ENCODE measurements at regions not wholly inside any gene's neighbourhood (a gene's known extent, or its start where the extent isn't known, plus 50 kb on each side); places are given as distances from the start of the nearest gene placed in this dataset.
A peak's percentile ranks its signal among the peaks of the same experiment; 100 is the strongest.
"Not testable (repeated sequence)": the region's sequence is repeated elsewhere in the genome, so short reads cannot be mapped to it uniquely, and the experiment has no call there.

GRCh38 chr17:15831182-15831581, 99.1 kb downstream of the TBC1D26 start:
- H3K36me3 ChIP-seq (ENCODE audit: control insufficient read depth in 2 of 2, insufficient read depth in 2 of 2, low read length in 1 of 2); RAD21 ChIA-PET (ENCODE audit: unreplicated experiment); H3K79me2 ChIP-seq (ENCODE audit: control insufficient read depth, insufficient read depth, low read length); H2AFZ ChIP-seq (ENCODE audit: control insufficient read depth, low read depth, low read length); H3K27me3 ChIP-seq (replicated peaks in 1 of 2; ENCODE audit: control insufficient read depth in 2 of 2, insufficient read depth in 2 of 2, low read length in 1 of 2); H3K9ac ChIP-seq (ENCODE audit: control insufficient read depth, insufficient read depth, low read length); H3K9me3 ChIP-seq (replicated peaks; ENCODE audit: control insufficient read depth, insufficient read depth, low read length); POLR2A ChIA-PET; H3K4me3 ChIP-seq; BruUV-seq (replicated peaks); H4K20me1 ChIP-seq (ENCODE audit: control insufficient read depth, insufficient read depth); in situ Hi-C loops (cut with MboI): not testable (repeated sequence)
- peak overlapping the region; percentile 82 for H3K4me2 ChIP-seq (ENCODE audit: control insufficient read depth, insufficient read depth)
- peaks cover 13% of the 10 kb centered on the region for H3K4me1 ChIP-seq (ENCODE audit: control insufficient read depth, insufficient read depth, low read length)
- CTCF ChIA-PET: interaction anchor here (1.3 kb wide), 1 partner anchor 167 kb away, joined by 5 read pairs; no protein-coding TSS in a partner anchor
- peak; percentile 90 for DNase-seq (ENCODE audit: low read depth, low spot score)
- 0% methylated on average over 6 of the region's 6 CpGs for WGBS (ENCODE audit: insufficient coverage, insufficient replicate concordance, low lambda C conversion rate, missing lambda C conversion rate)
- FAIRE-seq: peak; percentile 83
- H3K27ac ChIP-seq (ENCODE audit: control insufficient read depth, insufficient read depth): peak overlapping the region; percentile 61
- intact Hi-C loops (cut with micrococcal nuclease; ENCODE audit: unreplicated experiment): loop anchor here (1.0 kb wide), 1 partner anchor 128 kb away; no protein-coding TSS in a partner anchor
- SMC1A ChIA-PET (ENCODE audit: uncharacterized antibody, unreplicated experiment): interaction anchor here (1.4 kb wide), 1 partner anchor 163 kb away, joined by 3 read pairs; no protein-coding TSS in a partner anchor
- ATAC-seq: peak; percentile 92
- TF ChIP-seq IKZF2 (IDR thresholded peaks at IDR 0.05) (peak; percentile 73 to 89), RUNX3 (IDR thresholded peaks at IDR 0.05; ENCODE audit: low read length) (peak; percentile 93), EP300 (IDR thresholded peaks at IDR 0.05; ENCODE audit: borderline replicate concordance in 1 of 2, control insufficient read depth in 1 of 2, low read depth in 2 of 2, low read length in 2 of 2) (peak in 1 of 2 experiments; percentile 83; a peak in 1 of 4 replicates), JUND (IDR thresholded peaks at IDR 0.05; ENCODE audit: low read depth, low read length) (peak; percentile 87), CREM (IDR thresholded peaks at IDR 0.05; ENCODE audit: low read depth) (peak; percentile 89), GABPA (IDR thresholded peaks at IDR 0.05; ENCODE audit: low read depth) (peak; percentile 62; the same call in 1 of the 2 replicates), ETV6 (conservative IDR thresholded peaks at IDR 0.05 in 1 of 2, IDR thresholded peaks at IDR 0.05 in 1 of 2; ENCODE audit: borderline replicate concordance in 1 of 2, low read depth in 1 of 2) (peak in 1 of 2 experiments; percentile 78; a peak in 2 of 4 replicates), TBL1XR1 (IDR thresholded peaks at IDR 0.05; ENCODE audit: low read depth, low read length) (0 out of 2 replicates have a peak, but pooled peaks have one; percentile 26), MTA2 (IDR thresholded peaks at IDR 0.05; ENCODE audit: low read depth) (peak; percentile 83), SRF (IDR thresholded peaks at IDR 0.05; ENCODE audit: low read depth in 2 of 2, low read length in 2 of 2) (peak in 1 of 2 experiments; percentile 65; a peak in 1 of 4 replicates), DPF2 (IDR thresholded peaks at IDR 0.05) (peak; percentile 95), RAD51 (IDR thresholded peaks at IDR 0.05) (peak; percentile 23; the same call in 1 of the 2 replicates), ATF2 (IDR thresholded peaks at IDR 0.05; ENCODE audit: low read length) (peak; percentile 90), POU2F2 (IDR thresholded peaks at IDR 0.05; ENCODE audit: borderline replicate concordance, low read depth, low read length) (peak; percentile 71; the same call in 1 of the 3 replicates), ZNF217 (IDR thresholded peaks at IDR 0.05) (peak; percentile 98), CBFB (IDR thresholded peaks at IDR 0.05; ENCODE audit: low read depth) (peak; percentile 62; the same call in 1 of the 2 replicates), PML (IDR thresholded peaks at IDR 0.05; ENCODE audit: low read length) (0 out of 2 replicates have a peak, but pooled peaks have one; percentile 41), JUNB (IDR thresholded peaks at IDR 0.05) (peak; percentile 97)
- TF ChIP-seq, protein P1, sequence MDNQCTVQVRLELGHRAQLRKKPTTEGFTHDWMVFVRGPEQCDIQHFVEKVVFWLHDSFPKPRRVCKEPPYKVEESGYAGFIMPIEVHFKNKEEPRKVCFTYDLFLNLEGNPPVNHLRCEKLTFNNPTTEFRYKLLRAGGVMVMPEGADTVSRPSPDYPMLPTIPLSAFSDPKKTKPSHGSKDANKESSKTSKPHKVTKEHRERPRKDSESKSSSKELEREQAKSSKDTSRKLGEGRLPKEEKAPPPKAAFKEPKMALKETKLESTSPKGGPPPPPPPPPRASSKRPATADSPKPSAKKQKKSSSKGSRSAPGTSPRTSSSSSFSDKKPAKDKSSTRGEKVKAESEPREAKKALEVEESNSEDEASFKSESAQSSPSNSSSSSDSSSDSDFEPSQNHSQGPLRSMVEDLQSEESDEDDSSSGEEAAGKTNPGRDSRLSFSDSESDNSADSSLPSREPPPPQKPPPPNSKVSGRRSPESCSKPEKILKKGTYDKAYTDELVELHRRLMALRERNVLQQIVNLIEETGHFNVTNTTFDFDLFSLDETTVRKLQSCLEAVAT (IDR thresholded peaks at IDR 0.05): 0 out of 2 replicates have a peak, but pooled peaks have one; percentile 45
- TF ChIP-seq, protein P2, sequence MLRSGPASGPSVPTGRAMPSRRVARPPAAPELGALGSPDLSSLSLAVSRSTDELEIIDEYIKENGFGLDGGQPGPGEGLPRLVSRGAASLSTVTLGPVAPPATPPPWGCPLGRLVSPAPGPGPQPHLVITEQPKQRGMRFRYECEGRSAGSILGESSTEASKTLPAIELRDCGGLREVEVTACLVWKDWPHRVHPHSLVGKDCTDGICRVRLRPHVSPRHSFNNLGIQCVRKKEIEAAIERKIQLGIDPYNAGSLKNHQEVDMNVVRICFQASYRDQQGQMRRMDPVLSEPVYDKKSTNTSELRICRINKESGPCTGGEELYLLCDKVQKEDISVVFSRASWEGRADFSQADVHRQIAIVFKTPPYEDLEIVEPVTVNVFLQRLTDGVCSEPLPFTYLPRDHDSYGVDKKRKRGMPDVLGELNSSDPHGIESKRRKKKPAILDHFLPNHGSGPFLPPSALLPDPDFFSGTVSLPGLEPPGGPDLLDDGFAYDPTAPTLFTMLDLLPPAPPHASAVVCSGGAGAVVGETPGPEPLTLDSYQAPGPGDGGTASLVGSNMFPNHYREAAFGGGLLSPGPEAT (IDR thresholded peaks at IDR 0.05; ENCODE audit: low read depth): 0 out of 2 replicates have a peak, but pooled peaks have one; percentile 66

Data from GM12878 (cell line).